Body of pancreas (tissue), 4 donors: ENCODE measurements at regions not wholly inside any gene's neighbourhood (a gene's known extent, or its start where the extent isn't known, plus 50 kb on each side); places are given as distances from the start of the nearest gene placed in this dataset.

Experiments used
- ATAC-seq: fragments of 150-250 bp; one replicate; pipeline ENCODE4 v1.9.1; 2016
- DNase-seq, 4 donors: peaks; one replicate each; pipeline ENCODE4 v3.0.0-alpha.2; 2019
- H3K27ac ChIP-seq, 4 donors: fragments of 200-600 bp; sonication (generic); 1 replicate in 3 of 4; 2 replicates in 1 of 4; pipeline versions ENCODE4 v1.5.1 to v1.6.1; 2016 to 2019; ENCODE audit warnings: mild to moderate bottlenecking in 1 of 4, mixed read lengths in 1 of 4, moderate library complexity in 1 of 4
- H3K27me3 ChIP-seq, 2 donors: fragments of 200-600 bp; sonication (generic); one replicate each; pipeline ENCODE4 v1.6.0; 2016; ENCODE audit warnings: mild to moderate bottlenecking in 1 of 2
- H3K36me3 ChIP-seq, 2 donors: fragments of 200-600 bp; sonication (generic); replicated peaks in 1 of 2; 2 replicates each; pipeline ENCODE4 v1.5.1; 2016; ENCODE audit warnings: low read depth in 2 of 2; ENCODE audit not compliant: insufficient read depth in 1 of 2
- H3K4me1 ChIP-seq: fragments of 200-600 bp; sonication (generic); one replicate; pipeline ENCODE4 v1.6.0; 2016
- H3K4me3 ChIP-seq, 2 donors: fragments of 200-600 bp; sonication (generic); 1 replicate in 1 of 2; 2 replicates in 1 of 2; pipeline ENCODE4 v1.5.1; 2016 to 2019
- H3K9me3 ChIP-seq, 3 donors: fragments of 200-600 bp; sonication (generic); 1 replicate in 2 of 3; 2 replicates in 1 of 3; pipeline ENCODE4 v1.5.1; 2016
- POLR2A ChIP-seq, 3 donors: fragments of 450-650 bp; IDR thresholded peaks; one replicate each; pipeline ENCODE4 v1.6.1; 2016; ENCODE audit warnings: antibody characterized with exemption in 3 of 3, mild to moderate bottlenecking in 2 of 3
- WGBS, 2 donors: methylation state at CpG; one replicate each; pipeline ENCODE4 v1.1.5; 2017; 5-methylcytosine and 5-hydroxymethylcytosine counted together
- intact Hi-C: fragments of 100-400 bp; cut with DNase I; formaldehyde crosslinking; loops from one replicate; pipeline ENCODE4 v1.15.1; 2023
- TF ChIP-seq, protein P1 (sequence below), 7 experiments: fragments of 450-650 bp in 4 of 7; fragments of 200-600 bp in 3 of 7; sonication (generic) in 3 of 7; IDR thresholded peaks; one replicate each; pipeline ENCODE4 v1.5.1; 2016 to 2019; ENCODE audit warnings: antibody characterized with exemption in 7 of 7

DNA sequence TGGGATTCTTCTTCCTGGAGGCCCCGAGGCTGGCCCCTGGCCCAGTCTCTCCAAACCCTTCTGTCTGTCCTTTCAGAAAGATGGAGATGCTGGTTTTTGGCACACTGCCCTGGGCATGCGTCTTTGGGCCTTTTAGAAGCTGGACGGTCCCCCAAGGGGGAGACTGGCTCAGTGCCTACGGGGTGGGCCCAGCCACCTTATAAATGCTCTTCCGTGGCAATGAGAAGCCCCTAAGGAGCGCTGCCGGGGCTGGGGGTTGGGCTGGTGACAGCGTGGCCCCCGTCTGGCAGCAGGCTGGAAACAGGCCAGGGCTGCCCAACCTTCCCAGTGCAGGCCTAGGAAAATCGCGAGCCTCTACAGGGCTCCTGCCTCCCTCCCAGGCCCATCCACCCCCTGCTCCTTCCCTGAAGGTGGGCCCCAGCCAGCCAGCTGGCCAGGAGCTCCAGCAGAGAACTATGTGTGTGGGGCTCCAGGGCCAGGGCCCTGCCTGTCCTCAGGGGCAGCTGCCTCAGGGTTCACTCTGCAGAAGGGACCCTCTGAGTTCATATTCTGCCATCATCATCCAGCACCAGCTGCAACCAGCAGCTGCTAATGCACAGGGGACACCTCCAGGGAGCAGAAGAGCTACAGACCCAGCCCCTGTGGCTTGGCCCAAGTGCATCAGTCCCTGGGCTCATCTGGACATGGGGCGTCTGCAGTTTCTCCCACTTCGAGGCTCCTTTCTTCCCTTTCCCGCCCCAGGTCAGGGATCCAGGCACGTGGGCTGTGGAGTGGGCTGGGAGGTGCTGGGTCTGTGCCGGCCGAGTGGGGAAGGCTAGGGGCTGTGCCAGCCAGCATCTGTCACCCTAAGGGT, 107.6 kb upstream of the OTOS start:
- TF ChIP-seq, protein P1, sequence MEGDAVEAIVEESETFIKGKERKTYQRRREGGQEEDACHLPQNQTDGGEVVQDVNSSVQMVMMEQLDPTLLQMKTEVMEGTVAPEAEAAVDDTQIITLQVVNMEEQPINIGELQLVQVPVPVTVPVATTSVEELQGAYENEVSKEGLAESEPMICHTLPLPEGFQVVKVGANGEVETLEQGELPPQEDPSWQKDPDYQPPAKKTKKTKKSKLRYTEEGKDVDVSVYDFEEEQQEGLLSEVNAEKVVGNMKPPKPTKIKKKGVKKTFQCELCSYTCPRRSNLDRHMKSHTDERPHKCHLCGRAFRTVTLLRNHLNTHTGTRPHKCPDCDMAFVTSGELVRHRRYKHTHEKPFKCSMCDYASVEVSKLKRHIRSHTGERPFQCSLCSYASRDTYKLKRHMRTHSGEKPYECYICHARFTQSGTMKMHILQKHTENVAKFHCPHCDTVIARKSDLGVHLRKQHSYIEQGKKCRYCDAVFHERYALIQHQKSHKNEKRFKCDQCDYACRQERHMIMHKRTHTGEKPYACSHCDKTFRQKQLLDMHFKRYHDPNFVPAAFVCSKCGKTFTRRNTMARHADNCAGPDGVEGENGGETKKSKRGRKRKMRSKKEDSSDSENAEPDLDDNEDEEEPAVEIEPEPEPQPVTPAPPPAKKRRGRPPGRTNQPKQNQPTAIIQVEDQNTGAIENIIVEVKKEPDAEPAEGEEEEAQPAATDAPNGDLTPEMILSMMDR (IDR thresholded peaks at IDR 0.05) = no peak
- TF ChIP-seq POLR2A (IDR thresholded peaks at IDR 0.05) = no peak

DNA sequence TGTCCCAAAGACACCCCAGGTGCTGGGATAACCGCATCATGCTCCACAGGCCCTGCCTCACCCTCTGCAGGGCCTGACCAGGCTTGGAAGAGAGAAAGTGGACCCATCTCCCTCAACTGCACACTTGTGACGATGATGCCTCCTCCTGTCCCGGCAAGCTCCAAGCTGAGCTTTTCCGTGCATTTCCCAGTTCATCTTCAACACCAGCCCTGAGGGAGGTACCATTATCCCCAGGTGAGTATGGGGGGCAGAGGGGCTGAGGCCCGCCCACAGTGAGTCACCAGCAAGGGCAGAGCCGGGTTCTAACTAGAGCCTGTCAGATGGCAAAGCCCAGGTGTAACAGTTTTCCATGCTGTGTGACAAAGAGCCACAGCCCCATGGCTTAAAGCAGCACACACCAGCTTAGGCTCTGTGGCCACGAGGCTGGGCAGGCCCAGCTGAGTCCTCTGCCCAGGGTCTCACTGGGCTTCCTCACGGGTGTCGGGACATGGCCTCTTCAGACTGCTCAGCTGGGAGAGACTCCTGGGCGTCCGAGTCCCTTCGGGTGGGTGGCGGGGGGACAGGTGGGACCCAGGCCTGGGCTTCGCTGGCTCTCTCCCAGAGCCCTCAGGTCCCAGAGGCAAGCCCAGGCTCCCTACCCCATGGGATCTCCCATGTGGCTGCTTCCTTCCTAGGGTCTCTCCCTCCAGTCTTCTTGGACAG, 108.4 kb upstream of the OTOS start:
- WGBS, 2 donors = 78 to 87% methylated on average over 5 to 14 of the region's 14 CpGs
- intact Hi-C loops = no loop called here

More for the DNA sequence above, 107.6 kb upstream of the OTOS start:
- H3K4me1 ChIP-seq = peaks cover 36% of the 10 kb centered on the region
- no peak for ATAC-seq
- 75 to 84% methylated on average over 6 to 16 of the region's 17 CpGs for WGBS, 2 donors
- H3K4me3 ChIP-seq = no peak overlapping the region
- intact Hi-C loops = no loop called here
- no peak overlapping the region for H3K27ac ChIP-seq
- no peaks in the 10 kb centered on the region for H3K27me3 ChIP-seq
- DNase-seq = peak in 1 of 4 donors; percentile 22
- H3K9me3 ChIP-seq = no peaks in the 10 kb centered on the region
- H3K36me3 ChIP-seq = no peaks in the 10 kb centered on the region

DNA sequence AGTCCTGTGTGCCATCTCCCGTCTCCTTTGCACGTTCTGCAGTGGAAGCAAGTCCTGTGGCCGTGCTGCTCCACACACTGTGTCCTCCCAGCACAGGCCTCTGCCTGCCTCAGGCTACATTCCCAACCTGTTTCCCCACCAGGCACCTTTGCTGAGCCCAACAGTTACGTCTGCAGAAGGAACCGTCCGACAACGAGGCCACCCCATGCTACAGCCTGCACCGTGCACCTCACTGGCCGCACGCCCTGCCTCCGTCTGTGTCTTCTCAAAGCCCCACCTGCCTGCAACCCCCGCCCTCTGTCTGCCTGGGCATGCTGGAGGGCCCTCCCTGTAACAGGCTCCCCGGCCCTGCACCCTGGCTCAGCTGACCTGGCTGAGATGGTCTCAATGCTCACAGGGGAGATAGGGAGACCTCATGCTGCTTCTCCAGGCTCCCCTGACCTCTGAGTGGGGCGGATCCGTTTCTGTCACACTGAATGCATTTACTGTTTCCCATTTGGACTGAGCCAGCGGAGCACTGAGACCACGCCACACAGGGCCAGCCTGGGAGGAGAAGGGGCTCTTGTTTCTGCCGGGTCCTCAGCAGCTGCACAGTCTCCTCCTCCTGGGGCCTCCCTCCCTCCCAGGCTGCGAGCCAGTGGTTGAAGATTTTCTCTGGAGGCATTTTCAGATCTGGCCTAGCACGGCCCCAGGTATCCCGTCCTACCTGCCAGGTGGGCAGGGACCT, 109.1 kb upstream of the OTOS start:
- Histone ChIP-seq H3K27ac (peak overlapping the region in 2 of 4 donors; percentile 87 to 97), H3K27me3 (no peaks in the 10 kb centered on the region), H3K9me3 (no peaks in the 10 kb centered on the region), H3K4me1 (peaks cover 48% of the 10 kb centered on the region), H3K36me3 (no peaks in the 10 kb centered on the region), H3K4me3 (no peak overlapping the region)
- ATAC-seq (no peak), DNase-seq (peak in 1 of 4 donors; percentile 16)
- TF ChIP-seq, protein P1 (IDR thresholded peaks at IDR 0.05) = no peak
- no peak for TF ChIP-seq POLR2A (IDR thresholded peaks at IDR 0.05)
- intact Hi-C loops = no loop called here
- 90 to 95% methylated on average over 13 to 21 of the region's 21 CpGs for WGBS, 2 donors

More for the DNA sequence above, 108.4 kb upstream of the OTOS start:
- ATAC-seq (no peak), DNase-seq (peak in 1 of 4 donors; percentile 10)
- Histone ChIP-seq H3K27ac (no peak overlapping the region), H3K36me3 (no peaks in the 10 kb centered on the region), H3K4me1 (peaks cover 41% of the 10 kb centered on the region), H3K4me3 (no peak overlapping the region), H3K27me3 (no peaks in the 10 kb centered on the region), H3K9me3 (no peaks in the 10 kb centered on the region)
- TF ChIP-seq POLR2A (IDR thresholded peaks at IDR 0.05) = no peak
- TF ChIP-seq, protein P1 (IDR thresholded peaks at IDR 0.05) = no peak

DNA sequence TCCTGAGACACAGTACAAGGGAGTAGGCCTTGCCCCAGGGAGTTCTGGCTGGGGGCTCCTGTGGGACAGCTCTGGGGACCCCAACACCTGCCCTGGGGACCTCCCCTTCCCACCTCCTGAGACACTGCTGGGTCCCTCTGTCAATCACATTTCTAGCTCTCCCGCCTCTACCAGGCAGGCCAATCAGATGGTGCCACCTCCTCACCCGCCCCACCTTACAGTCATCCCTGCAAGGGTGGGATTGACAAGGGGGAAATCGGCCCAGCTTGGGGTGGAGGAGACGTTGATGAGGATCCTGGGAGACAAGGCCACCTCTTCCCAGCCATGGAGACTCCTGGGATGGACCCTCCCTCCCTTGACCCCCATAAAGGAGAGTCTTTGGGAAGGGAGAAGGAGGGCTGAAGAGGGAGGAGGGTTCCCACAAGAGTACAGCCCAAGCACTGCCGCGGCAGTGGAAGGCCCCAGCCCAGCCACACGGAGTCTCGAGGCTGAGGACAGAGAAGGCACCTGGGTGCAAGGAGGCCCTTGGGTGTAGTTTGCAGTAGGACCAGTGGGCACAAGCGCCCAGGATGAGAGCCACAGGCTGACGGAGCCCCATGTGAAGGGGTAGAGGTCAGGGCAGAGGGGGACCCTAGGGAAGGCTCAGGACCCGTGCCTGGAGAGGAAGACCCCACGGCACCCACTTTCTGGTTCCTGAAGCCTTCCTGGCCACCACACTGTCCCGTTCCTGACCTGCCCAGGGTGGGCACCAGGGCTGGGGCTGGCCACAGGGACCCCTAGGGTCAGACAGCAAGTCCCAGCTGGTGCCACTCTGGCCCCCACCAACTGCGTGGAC, 109.9 kb upstream of the OTOS start:
- Histone ChIP-seq H3K27ac (peak overlapping the region; percentile 87 to 98 (median 95)), H3K4me1 (peaks cover 48% of the 10 kb centered on the region), H3K9me3 (no peaks in the 10 kb centered on the region), H3K36me3 (no peaks in the 10 kb centered on the region), H3K4me3 (no peak overlapping the region), H3K27me3 (no peaks in the 10 kb centered on the region)
- intact Hi-C loops = no loop called here
- DNase-seq (peak in 1 of 4 donors; percentile 14), ATAC-seq (no peak)
- no peak for TF ChIP-seq POLR2A (IDR thresholded peaks at IDR 0.05)
- TF ChIP-seq, protein P1 (IDR thresholded peaks at IDR 0.05) = no peak
- 87 to 89% methylated on average over 8 to 14 of the region's 14 CpGs for WGBS, 2 donors
